T-cell (primary cell): ENCODE measurements at regions not wholly inside any gene's neighbourhood (a gene's known extent, or its start where the extent isn't known, plus 50 kb on each side); places are given as distances from the start of the nearest gene placed in this dataset.

Experiments
- ATAC-seq, 4 experiments: fragments of 200-7000 bp in 3 of 4; fragments of 150-1000 bp in 1 of 4; cut with Tn5 transposase; replicated peaks in 1 of 4; 1 replicate in 3 of 4; 2 replicates in 1 of 4; pipeline ENCODE4 v1.10.0; 2021; ENCODE audit warnings: moderate library complexity in 3 of 4, mild to moderate bottlenecking in 2 of 4, moderate number of reproducible peaks in 1 of 4
- CTCF ChIA-PET, 2 donors: fragments of 300-600 bp; sonication (Branson Sonifier 250); formaldehyde crosslinking; loops; one replicate each; lab custom pipeline; 2022; ENCODE audit warnings: antibody characterized with exemption in 2 of 2; lab: Charles Lee
- POLR2A ChIA-PET, 2 donors: fragments of 300-600 bp; sonication (Branson Sonifier 250); formaldehyde crosslinking; loops; one replicate each; lab custom pipeline; 2022; ENCODE audit warnings: antibody characterized with exemption in 2 of 2; lab: Charles Lee
- DNase-seq, 35 experiments: peaks; one replicate each; pipeline versions ENCODE4 v3.0.0 to v3.0.0-alpha.2; 2013 to 2023
- H3K27ac ChIP-seq: one replicate; pipeline ENCODE4 v1.5.1; 2013; ENCODE audit warnings: low read length
- H3K27me3 ChIP-seq, 2 experiments: replicated peaks in 1 of 2; 1 replicate in 1 of 2; 2 replicates in 1 of 2; pipeline versions ENCODE4 v1.6.1 to v1.7.0; 2013; ENCODE audit warnings: low read length in 1 of 2, mixed read lengths in 1 of 2; ENCODE audit not compliant: control insufficient read depth in 2 of 2, insufficient read depth in 2 of 2; ENCODE audit errors: extremely low read depth in 1 of 2
- H3K36me3 ChIP-seq, 2 donors: 1 replicate in 1 of 2; 2 replicates in 1 of 2; pipeline versions ENCODE4 v1.6.1 to v1.7.0; 2013; ENCODE audit warnings: low read length in 1 of 2; ENCODE audit not compliant: control insufficient read depth in 2 of 2, insufficient read depth in 1 of 2; ENCODE audit errors: extremely low read depth in 1 of 2
- H3K4me1 ChIP-seq, 2 experiments: 1 replicate in 1 of 2; 2 replicates in 1 of 2; pipeline versions ENCODE4 v1.6.1 to v1.7.0; 2013; ENCODE audit warnings: low read length in 2 of 2, mixed read lengths in 1 of 2; ENCODE audit not compliant: insufficient read depth in 2 of 2, control insufficient read depth in 1 of 2; ENCODE audit errors: extremely low read depth in 1 of 2
- H3K4me3 ChIP-seq, 2 donors: 1 replicate in 1 of 2; 2 replicates in 1 of 2; pipeline versions ENCODE4 v1.5.1 to v1.7.0; 2013; ENCODE audit warnings: mild to moderate bottlenecking in 2 of 2, low read length in 1 of 2, moderate library complexity in 1 of 2; ENCODE audit not compliant: control insufficient read depth in 1 of 2; ENCODE audit errors: extremely low read depth in 1 of 2
- H3K9me3 ChIP-seq: 2 replicates; pipeline ENCODE4 v1.7.0; 2013
- H3K27ac Mint-ChIP-seq, 2 donors: one replicate each; pipeline ENCODE4 v1.8.0; 2020 to 2021; ENCODE audit warnings: mild to moderate bottlenecking in 2 of 2, mixed read lengths in 2 of 2
- H3K27me3 Mint-ChIP-seq, 2 donors: one replicate each; pipeline ENCODE4 v1.8.0; 2021 to 2022; ENCODE audit warnings: mixed read lengths in 2 of 2
- H3K36me3 Mint-ChIP-seq: one replicate; pipeline ENCODE4 v1.8.0; 2021; ENCODE audit warnings: mixed read lengths
- H3K4me1 Mint-ChIP-seq, 3 donors: one replicate each; pipeline ENCODE4 v1.8.0; 2020 to 2022; ENCODE audit warnings: mixed read lengths in 3 of 3, mild to moderate bottlenecking in 1 of 3
- H3K4me3 Mint-ChIP-seq, 3 donors: one replicate each; pipeline ENCODE4 v1.8.0; 2020 to 2022; ENCODE audit warnings: mild to moderate bottlenecking in 3 of 3, mixed read lengths in 3 of 3, moderate library complexity in 3 of 3
- H3K9me3 Mint-ChIP-seq, 3 donors: one replicate each; pipeline ENCODE4 v1.8.0; 2020 to 2022; ENCODE audit warnings: mixed read lengths in 3 of 3
- WGBS: methylation state at CpG from one replicate; pipeline ENCODE4 v1.1.5; 2013; ENCODE audit warnings: missing lambda C conversion rate; ENCODE audit not compliant: insufficient coverage; 5-methylcytosine and 5-hydroxymethylcytosine counted together

DNA sequence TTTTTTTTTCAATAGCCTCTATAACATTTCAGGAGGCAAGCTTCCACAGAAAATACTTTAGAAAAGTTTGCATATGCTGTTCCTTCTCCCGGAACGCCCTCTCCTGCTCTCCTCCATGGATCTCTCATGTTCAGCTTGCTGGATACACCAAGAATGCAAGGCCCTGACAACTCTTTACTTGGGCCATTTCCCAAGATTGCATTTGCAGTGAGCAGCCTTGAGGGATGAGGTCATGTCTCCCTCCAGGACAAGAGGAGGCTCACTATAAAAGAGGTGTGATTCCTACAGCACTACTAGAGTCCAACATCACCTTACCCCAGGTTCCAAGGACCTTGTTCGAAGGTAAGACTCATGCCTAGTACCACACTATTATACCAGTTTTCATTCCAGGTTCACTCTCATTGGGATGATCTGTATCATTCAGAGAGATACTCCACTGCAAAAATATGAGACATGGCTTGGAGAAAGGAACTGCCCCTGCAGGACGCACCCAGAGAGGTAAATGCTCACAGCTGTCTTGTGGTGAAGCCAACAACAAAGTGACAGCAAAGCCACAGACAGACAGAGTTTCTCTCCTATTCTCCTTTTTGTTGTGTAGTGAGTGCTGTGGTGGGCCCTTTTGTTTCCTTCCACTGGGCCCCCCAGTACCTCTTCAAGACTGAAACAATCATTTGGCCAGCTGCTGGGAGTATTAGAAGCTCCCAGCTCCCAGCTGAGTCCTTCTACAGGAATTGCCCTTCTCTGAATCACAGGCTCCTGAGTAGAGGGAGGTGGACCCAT lies 151.7 kb upstream of the ZNF366 start:
- Histone ChIP-seq H3K27me3 (peaks cover 0 to 11% of the 10 kb centered on the region in 2 experiments), H3K4me1 (no peaks in the 10 kb centered on the region), H3K9me3 (no peaks in the 10 kb centered on the region), H3K27ac (no peak overlapping the region), H3K36me3 (no peaks in the 10 kb centered on the region), H3K4me3 (no peak overlapping the region)
- Mint-ChIP-seq H3K27ac (no peak overlapping the region), H3K36me3 (no peaks in the 10 kb centered on the region), H3K9me3 (no peaks in the 10 kb centered on the region), H3K4me3 (no peak overlapping the region), H3K27me3 (peaks cover 0 to 10% of the 10 kb centered on the region in 2 donors), H3K4me1 (no peaks in the 10 kb centered on the region)
- ChIA-PET CTCF (no interaction called here), POLR2A (no interaction called here)
- 100% methylated on average over 1 of the region's 4 CpGs for WGBS
- DNase-seq (no peak), ATAC-seq (no peak)

- no peaks in the 10 kb centered on the region for H3K36me3 ChIP-seq
- ChIA-PET POLR2A (no interaction called here), CTCF (no interaction called here)
- H3K4me3 ChIP-seq: no peak overlapping the region
- Mint-ChIP-seq H3K4me1 (no peaks in the 10 kb centered on the region), H3K9me3 (no peaks in the 10 kb centered on the region), H3K27ac (no peak overlapping the region), H3K4me3 (no peak overlapping the region), H3K36me3 (no peaks in the 10 kb centered on the region), H3K27me3 (peaks cover 0 to 10% of the 10 kb centered on the region in 2 donors)
- no peak overlapping the region for H3K27ac ChIP-seq
- H3K27me3 ChIP-seq: peaks cover 0 to 11% of the 10 kb centered on the region in 2 experiments
- DNase-seq: no peak
- no peak for ATAC-seq
- WGBS: 100% methylated on average over 1 of the region's 3 CpGs
- H3K9me3 ChIP-seq: no peaks in the 10 kb centered on the region
- H3K4me1 ChIP-seq: no peaks in the 10 kb centered on the region
Measured at GRCh38 chr5:72658161-72658560, 151.0 kb upstream of the ZNF366 start.

GRCh38 chr5:72656756-72657513 lies 149.7 kb upstream of the ZNF366 start:
- Histone ChIP-seq H3K9me3 (no peaks in the 10 kb centered on the region), H3K27ac (no peak overlapping the region), H3K27me3 (peaks cover 0 to 8% of the 10 kb centered on the region in 2 experiments), H3K36me3 (no peaks in the 10 kb centered on the region), H3K4me1 (no peaks in the 10 kb centered on the region), H3K4me3 (no peak overlapping the region)
- H3K9me3 Mint-ChIP-seq: no peaks in the 10 kb centered on the region
- no peak overlapping the region for H3K27ac Mint-ChIP-seq
- ATAC-seq (no peak), DNase-seq (no peak)
- H3K4me3 Mint-ChIP-seq: no peak overlapping the region
- no CpG with 5 or more reads among the region's 2 CpGs for WGBS
- ChIA-PET CTCF (no interaction called here), POLR2A (no interaction called here)
- H3K27me3 Mint-ChIP-seq: peaks cover 5 to 8% of the 10 kb centered on the region in 2 donors
- H3K36me3 Mint-ChIP-seq: no peaks in the 10 kb centered on the region
- H3K4me1 Mint-ChIP-seq: no peaks in the 10 kb centered on the region

DNA sequence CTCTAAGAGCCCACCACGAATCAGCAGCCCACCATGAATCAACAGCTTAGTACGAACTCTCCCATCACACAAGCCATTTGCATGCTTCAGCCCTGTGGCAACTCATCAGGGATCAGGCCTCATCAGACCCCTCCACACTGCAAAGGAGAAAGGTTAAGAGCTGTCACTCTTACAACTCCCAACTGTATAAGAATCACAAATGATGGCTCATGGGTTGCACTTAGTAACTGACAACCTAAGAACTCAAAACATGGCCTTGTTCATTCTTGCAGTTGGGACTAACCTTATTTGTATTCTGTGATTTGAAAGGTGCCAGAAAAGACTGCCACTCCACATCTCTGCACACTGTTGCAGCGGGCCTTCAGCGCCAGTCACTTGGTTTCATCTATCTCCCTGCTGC lies 149.1 kb upstream of the ZNF366 start:
- no peak for ATAC-seq
- H3K27me3 Mint-ChIP-seq: peaks cover 4 to 11% of the 10 kb centered on the region in 2 donors
- H3K4me3 Mint-ChIP-seq: no peak overlapping the region
- DNase-seq: no peak
- 94% methylated on average over 2 of the region's 4 CpGs for WGBS
- H3K27ac Mint-ChIP-seq: no peak overlapping the region
- Histone ChIP-seq H3K4me3 (no peak overlapping the region), H3K4me1 (no peaks in the 10 kb centered on the region), H3K27ac (no peak overlapping the region), H3K27me3 (peaks cover 0 to 8% of the 10 kb centered on the region in 2 experiments), H3K36me3 (no peaks in the 10 kb centered on the region), H3K9me3 (no peaks in the 10 kb centered on the region)
- POLR2A ChIA-PET: no interaction called here
- CTCF ChIA-PET: no interaction called here
- H3K4me1 Mint-ChIP-seq: no peaks in the 10 kb centered on the region
- H3K9me3 Mint-ChIP-seq: no peaks in the 10 kb centered on the region
- no peaks in the 10 kb centered on the region for H3K36me3 Mint-ChIP-seq

DNA sequence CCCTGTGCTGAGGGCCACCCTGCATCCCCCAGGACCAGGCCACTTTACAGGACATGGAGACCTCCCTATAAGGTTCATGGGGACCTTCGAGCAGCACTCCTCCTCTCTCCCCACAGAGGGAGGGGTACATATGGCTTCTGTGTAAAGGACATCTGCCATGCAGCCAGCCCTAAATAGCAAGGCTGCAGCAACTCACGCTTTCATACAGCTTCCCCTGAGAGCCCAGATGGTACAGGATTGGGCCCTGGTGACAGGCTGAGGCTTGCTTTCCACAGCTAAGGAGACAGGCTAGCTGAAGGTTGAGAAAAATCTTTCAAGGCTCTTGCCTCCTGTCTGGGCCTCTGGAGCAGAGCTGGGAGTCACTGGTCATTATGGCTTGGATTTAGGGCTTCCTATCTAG lies 147.0 kb upstream of the ZNF366 start:
- DNase-seq: no peak
- Histone ChIP-seq H3K27me3 (peaks cover 0 to 8% of the 10 kb centered on the region in 2 experiments), H3K9me3 (no peaks in the 10 kb centered on the region), H3K4me1 (no peaks in the 10 kb centered on the region), H3K27ac (no peak overlapping the region), H3K4me3 (no peak overlapping the region), H3K36me3 (no peaks in the 10 kb centered on the region)
- CTCF ChIA-PET: no interaction called here
- POLR2A ChIA-PET: no interaction called here
- Mint-ChIP-seq H3K36me3 (no peaks in the 10 kb centered on the region), H3K27me3 (peaks cover 4 to 18% of the 10 kb centered on the region in 2 donors), H3K9me3 (no peaks in the 10 kb centered on the region), H3K4me1 (no peaks in the 10 kb centered on the region), H3K4me3 (no peak overlapping the region), H3K27ac (no peak overlapping the region)
- no peak for ATAC-seq
- 83% methylated on average over 1 of the region's 2 CpGs for WGBS

DNA sequence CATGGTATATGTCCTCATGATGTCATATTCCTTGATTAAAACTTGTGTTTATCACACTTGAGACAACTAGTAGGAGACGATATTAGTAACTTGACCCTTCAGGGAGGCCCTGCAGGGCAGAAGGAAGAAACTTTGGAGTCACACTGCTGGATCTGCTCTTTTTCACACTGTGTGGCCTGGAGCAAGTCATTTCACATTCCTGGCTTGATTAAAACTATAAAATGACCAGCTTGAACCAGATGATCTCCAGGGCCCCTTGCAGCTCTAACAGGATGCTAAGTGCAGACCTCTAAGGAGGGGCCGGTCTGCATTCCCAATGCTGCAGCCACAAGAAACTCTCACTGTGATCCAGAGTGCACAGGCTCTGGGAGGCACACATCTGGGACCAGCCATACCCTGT lies 146.4 kb upstream of the ZNF366 start:
- H3K4me3 Mint-ChIP-seq: no peak overlapping the region
- Histone ChIP-seq H3K4me1 (no peaks in the 10 kb centered on the region), H3K36me3 (no peaks in the 10 kb centered on the region), H3K27ac (no peak overlapping the region), H3K27me3 (peaks cover 0 to 8% of the 10 kb centered on the region in 2 experiments), H3K9me3 (no peaks in the 10 kb centered on the region), H3K4me3 (no peak overlapping the region)
- POLR2A ChIA-PET: interaction anchor here in 1 of 2 donors (0.6 kb wide), 1 partner anchor 160 kb away, joined by 4 read pairs; no protein-coding TSS in a partner anchor
- H3K9me3 Mint-ChIP-seq: no peaks in the 10 kb centered on the region
- CTCF ChIA-PET: no interaction called here
- H3K27me3 Mint-ChIP-seq: peaks cover 3 to 19% of the 10 kb centered on the region in 2 donors
- no peak for DNase-seq
- 83% methylated on average over 2 of the region's 2 CpGs for WGBS
- H3K27ac Mint-ChIP-seq: no peak overlapping the region
- no peaks in the 10 kb centered on the region for H3K4me1 Mint-ChIP-seq
- no peak for ATAC-seq
- no peaks in the 10 kb centered on the region for H3K36me3 Mint-ChIP-seq
